NCI-H460 (cell line): ENCODE measurements at regions not wholly inside any gene's neighbourhood (a gene's known extent, or its start where the extent isn't known, plus 50 kb on each side); places are given as distances from the start of the nearest gene placed in this dataset.

Source experiments
- DNase-seq: peaks from one replicate; pipeline ENCODE4 v3.0.0-alpha.2; 2016; ENCODE audit warnings: low read depth; ENCODE audit errors: extremely low read depth

DNA sequence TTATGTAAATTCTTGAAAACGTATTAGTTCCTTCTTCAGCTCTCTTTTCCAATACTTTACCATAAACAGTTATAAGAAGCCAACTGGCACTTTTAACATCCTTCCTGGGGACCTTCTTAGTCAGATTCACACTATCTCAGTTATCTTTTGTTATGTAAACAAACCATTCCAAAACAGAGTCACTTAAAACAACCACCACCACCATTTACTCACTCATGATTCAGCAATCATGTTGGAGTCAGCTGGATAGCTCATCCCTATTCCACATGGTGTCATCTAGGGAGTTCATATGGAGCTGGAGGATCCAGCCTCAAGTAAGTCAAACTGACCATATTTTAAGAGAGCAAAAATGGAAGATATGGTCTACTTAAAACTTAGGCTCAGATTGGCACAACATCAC lies 240.3 kb upstream of the IRX3 start:
- no peak for DNase-seq

DNA sequence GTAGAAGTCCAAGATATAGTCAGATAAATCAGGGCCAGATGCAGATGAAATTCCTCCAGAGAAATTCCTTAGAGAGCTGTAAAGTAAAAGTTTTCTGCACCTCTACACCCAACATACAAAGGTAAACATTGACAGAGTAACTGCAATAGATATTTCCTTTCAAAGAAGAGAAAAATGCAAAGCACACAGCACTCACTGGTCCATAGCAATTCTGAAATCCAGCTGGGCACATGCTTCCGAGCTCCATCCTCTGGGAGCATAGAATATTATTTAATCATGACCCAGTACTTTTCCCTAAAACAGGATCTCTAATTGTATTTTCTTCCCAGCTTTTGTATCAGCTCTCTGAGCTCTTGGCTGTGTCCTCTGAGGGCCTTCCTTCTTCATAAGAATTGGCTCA lies 239.5 kb upstream of the IRX3 start:
- no peak for DNase-seq

DNA sequence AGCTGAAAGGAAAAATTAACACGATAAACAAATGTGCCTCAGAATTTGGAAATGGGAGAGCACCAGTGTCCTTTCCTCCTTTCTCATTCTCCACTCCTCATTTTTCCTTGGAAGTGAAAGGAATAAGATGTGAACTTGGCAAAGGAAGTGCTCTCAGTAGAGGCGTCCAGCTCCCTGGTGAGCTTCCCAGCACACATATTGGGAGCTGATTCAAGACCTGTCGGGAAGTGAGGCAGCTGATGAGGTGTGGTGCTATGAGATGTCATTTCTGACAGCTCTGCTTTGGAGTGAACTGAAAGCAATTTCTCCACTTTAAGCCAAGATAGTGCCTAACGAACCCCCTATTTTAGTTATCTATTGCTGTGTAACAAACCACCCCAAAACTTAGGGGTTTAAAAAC lies 238.5 kb upstream of the IRX3 start:
- DNase-seq: no peak

DNA sequence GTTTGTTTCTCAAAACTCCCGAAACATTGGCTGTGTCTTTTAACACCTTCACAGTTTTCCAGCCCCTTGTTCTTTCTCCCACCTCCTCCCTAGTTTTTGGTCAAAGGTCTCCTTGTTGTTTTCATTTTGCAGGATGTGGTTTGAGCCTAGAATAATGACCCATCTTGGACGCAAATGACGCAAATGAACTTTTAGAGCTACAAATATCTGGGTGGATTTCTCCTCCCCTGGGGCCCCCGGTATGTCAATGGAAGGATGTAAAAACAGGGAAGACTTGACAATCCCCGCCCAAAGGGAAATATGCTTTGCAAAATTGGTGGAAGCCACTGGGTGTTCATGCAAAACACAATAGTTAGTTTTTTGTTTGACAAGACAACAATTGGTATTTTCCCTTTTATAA lies 236.0 kb upstream of the IRX3 start:
- no peak for DNase-seq

DNA sequence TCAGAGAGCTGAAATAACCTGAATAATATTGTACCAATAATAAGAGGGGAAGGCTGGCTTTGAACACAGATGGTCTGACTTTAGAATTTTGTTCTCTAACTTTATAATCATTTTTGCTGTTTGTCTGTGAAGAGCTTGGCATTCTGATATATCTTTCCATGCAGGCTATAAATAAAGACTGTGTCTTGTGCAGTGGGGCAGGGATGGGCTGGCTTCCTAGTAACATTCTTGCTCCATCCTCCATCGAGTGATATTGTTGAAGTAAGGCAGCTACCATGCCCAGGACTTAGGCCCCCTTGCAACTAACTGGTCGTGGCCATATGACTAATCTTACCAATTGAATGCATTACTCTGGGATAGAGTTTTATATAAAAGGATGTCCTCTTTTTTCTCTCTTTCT lies 234.7 kb upstream of the IRX3 start:
- no peak for DNase-seq

DNA sequence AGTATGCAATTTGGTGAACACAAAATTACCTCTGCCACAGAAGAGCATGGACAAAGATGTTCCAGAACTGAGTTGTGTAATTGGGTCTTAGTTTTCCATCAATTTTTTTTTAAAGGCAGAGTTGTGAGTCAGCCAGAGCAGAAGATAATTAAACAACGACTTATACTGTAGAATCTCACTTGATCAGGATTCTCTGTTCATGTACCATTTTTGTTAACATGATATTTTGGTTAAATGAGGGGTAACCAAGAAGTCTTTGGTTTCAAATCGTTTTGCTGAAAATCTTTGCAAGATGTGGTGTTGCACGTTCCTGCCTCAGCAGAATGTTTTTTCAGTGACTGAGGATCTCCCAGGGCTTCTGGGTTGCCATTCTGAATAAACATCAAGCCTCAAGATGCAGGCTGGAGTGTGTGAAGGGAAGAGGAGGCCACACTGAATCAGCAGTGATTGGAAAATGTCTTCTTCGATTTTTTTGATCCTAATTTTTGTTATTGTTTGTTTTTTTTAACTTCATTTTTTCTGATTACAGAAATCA lies 232.6 kb upstream of the IRX3 start:
- DNase-seq: no peak

DNA sequence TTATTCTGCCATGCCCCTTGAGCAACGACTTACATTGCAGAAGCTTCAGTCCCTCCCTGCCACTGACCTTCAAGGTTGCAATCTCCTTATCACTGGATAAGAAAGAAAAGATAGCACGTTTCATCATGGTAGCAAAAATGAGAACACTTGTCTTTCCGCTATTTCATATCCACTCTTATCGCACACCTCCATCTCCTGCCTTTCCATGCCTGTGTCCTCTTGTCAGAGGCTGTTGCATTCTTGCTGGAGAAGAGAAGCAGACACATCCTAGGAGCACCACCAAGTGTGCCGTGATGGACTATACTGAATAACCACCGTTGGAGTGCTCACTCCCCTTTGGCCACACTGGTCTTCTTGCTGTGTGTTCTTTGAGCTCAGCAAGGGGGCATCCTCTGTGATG lies 230.6 kb upstream of the IRX3 start:
- no peak for DNase-seq

DNA sequence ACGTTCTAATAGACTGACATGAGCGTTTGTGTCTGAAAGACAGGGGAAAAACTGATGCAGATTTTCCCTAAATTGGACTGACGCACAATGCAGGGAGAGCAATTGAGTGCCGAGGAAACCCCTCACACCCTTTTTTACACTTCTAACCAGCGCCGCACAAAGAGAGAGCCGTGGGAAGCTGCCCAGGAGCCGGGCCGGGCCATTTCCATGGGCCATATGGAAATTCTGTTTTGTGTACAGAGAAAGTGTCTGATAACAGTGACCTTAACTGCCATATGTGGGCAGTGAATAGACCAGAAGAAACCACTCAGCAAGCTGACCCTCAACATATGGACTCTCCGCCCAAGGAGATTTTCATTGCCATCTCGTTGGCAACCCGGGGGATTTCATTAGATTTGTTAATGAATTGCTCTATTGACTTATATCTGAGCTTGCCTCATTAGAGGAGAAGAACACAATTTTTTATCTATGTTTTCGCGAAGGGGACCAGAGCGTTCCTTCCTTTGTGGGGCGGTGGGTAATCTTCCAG lies 225.9 kb upstream of the IRX3 start:
- no peak for DNase-seq

DNA sequence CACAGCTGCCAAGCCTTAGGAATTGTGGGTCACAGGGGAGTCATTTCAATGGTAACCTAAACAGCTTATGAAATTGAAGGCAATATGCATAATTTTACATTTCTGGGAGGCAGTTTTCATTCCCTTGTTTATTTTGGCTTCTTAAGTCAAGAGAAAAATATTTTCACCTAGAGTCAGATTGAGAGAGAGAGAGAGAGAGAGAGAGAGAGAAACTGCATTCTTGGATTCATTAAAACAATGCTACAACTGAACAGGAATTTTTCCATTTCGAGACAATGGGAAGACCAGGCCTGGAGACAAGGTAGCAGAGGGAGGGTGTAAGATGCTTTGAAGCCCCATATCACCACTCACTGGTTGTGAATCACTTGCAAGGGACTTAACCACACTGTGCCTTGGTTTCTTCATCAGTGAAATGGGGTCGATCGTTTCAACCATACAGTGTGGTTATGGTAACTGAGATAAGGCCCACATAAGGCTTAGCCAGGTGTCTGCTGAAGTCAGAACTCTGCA lies 224.7 kb upstream of the IRX3 start:
- no peak for DNase-seq

DNA sequence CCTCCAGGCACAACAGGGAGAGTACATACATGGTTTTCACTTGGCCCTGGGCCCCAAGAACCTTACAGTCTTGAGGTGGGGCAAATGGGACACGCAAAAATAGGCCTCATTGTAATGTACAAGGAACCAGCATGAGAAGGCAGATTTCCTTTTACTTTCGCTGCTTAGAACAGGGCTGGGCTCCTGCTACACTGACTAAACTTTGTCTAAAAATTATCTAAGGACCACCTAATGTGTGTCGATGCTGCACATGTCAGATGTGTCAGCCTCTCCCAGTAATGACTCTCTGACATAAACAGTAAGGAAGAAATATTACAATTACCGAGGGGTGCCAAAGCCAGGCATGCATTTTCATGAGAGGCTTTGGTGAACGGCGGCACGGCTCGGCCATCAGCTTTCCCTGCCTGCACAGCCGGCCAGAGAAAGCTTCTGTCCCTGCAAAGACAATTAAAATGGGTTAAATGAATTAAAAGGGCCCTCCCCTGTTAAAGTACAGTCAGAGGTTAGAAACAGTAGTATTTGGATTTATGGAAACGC lies 224.2 kb upstream of the IRX3 start:
- no peak for DNase-seq

DNA sequence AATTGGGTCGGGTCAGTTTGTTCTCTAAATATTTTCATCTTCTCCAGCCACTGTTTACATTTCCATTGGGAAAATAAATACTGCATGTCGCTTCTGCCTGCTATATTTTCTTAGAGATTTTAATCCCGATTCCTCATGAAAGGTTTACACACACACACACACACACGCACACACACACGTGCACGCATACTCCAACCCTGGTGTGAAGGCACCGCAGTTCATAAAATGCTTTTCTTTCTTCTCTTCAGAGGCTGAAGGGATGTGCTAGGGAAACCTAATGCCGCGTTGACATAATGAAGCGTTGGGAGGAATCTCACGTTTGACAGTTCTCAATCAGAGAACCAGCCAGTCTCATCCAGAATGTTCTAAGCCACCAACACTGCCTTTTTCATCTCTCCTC lies 222.9 kb upstream of the IRX3 start:
- DNase-seq: no peak

DNA sequence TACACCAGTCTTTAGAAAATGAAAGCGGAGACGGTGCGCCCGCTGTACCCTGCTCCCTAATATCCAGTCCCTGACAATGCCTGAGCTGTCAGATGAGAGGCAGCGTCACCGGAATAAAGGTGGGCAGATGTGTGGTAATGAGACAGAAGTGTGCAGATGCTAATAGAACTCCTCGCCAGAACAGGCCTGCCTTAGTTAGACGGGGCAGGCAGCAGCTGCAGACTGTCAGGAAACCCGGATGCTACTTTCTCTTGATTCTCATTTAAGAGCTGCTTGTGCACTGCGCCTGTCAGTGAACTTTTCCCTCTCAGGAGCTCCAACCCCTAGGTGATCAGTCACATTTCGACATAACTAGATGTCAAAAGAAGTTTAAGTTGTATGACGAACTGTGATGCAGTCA lies 221.8 kb upstream of the IRX3 start:
- no peak for DNase-seq

DNA sequence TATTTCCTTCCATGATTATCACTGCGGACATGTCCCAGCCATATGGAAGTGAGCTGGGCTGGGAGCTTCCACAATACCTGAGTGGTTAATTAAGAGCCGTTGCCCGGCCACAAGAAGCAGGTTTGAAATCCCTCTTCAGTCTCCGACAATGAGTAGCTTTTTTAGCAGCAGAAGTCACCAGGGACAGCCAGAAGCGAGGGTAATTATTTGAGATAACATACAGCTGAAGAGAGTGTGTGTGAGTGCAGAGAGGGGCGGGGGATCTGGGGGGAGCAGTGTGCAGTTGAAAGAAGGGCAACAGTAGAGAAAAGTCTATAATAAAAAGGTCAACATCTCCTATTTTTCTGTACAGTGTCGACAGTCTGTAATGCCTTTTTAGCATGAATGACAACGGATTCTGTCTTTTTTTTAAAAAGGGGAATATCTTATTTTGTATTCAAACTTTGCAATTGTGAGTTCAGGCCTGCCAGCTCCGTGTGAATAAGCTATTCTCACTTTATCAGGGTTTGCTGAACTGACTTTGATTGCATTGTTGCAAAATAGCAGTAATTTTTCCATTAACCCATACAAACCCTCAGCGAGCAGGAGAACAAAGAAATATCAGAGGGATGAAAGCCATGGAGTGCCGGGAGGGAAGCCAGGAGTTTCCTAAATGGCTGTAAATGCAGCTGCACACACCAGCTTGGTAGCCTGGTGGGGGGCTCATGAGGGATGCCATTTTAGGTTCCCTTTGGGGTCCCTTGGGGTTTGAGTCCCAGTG lies 220.3 kb upstream of the IRX3 start:
- no peak for DNase-seq

DNA sequence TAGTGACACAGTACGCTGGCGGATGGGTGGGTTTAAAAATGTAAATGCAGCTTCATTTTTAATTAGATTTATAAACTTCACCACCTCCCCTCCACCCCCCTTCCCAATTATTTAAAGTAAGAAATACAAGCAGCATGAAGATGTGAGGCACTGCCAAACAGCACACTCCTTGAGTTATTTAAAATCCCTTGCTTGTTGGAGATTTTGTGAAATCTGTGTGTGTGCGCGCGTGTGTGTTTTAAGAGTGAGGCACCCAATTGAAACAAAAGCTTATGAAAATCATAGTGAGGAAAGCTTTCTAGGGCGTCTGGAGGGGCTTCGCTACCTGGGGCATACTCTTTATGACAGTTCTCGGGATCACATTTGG lies 219.6 kb upstream of the IRX3 start:
- no peak for DNase-seq

DNA sequence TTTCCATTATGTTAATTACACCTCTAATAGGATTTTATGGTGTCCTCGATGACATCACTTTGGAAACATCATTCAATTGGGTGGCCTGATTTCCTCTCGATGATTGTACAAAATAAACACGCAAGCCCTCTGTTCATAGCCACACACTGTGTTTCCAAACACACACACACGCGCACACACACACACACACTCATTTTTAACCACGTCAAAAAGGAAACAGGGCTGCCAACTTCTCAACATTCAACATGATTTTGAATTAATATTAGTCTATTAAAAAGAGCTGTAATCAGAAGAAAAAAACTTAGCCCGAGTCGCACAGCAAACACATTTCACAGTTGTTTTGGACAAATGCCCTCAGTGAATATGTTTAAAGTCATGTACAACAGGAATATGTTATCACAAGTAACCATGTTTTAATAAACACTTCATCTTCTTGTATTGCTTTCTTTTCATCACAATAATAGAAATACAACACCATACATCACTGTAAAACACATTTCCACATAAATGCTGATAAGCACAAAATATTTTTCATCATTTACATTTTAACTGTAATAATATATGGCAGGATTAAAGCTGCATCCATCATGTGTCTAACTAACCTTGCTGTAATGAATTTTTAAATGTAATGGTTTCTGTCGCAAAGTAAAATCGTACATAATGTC lies 219.1 kb upstream of the IRX3 start:
- DNase-seq: no peak

DNA sequence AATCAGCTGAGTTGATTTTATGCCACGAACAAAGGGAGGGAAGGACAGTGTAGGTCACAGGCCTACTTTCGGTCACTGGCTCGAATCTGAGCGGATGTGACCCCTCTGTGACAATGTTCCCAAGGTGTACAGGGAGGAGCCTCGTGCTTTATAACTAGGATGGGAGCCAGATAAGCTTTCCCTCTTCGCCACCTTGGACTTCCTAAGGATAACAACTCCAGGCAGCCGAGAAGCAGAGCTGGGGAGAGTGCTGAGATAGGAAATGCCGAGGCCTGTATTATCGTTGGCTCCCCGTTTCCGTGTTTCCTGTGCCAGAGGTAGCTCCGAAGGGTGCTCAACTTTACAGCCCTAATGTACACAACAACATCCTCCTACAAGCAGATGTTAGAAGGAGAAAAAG lies 217.8 kb upstream of the IRX3 start:
- DNase-seq: no peak

DNA sequence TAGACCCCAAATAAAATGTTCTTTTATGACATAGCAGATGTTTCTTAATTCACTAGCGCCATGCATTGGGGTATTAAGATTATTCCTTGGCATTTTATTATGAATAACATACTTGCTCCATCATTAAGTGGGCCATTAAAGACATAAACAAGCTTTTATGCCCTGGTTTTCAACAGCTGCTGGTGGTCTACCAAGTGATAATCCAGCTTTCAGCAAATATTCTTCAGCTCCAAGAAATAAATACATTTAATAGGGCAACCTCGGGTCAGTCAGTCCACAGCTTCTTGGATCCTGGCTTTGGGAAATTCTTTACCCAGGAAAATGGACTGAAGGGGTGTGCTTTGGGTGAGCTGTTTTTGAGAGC lies 217.3 kb upstream of the IRX3 start:
- DNase-seq: no peak

DNA sequence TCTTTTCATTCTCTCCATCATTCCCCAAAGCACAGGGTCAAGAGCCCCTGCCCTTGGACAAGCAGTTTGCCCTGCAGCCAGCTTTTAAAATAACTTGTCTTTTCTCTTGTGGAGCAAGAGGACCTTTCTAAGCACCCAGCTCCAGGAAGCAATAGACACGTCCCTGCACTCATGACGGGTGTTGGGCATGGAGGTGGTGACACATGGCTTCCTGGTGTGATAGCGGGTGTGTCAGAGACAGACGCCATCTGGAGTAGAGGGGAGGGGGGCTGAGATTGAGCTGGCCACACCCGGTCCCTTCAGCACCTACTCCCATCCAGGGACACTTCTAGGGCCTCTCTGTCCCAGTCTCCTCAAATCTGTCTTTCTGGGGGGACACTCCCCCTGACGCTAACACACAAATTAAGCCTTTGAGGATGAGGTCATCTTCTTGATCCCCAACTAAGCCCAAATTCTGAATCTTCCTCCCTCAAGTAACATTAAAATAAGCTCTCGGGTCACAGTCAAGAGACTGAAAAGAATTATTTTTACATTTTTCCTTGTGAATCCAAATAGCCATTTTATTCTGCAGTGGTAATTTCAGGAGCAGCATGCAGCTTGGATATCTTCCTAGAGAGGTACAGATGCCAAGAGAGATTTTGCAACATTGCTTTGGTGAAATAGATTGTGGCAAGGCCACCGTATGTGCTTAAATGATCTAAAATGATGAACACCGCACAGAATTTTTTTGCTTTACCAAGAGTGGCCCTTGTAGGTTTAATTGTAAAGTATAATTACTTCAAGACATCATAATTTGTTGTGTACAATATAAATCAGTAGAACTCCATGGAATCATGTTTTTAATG lies 216.6 kb upstream of the IRX3 start:
- DNase-seq: no peak

DNA sequence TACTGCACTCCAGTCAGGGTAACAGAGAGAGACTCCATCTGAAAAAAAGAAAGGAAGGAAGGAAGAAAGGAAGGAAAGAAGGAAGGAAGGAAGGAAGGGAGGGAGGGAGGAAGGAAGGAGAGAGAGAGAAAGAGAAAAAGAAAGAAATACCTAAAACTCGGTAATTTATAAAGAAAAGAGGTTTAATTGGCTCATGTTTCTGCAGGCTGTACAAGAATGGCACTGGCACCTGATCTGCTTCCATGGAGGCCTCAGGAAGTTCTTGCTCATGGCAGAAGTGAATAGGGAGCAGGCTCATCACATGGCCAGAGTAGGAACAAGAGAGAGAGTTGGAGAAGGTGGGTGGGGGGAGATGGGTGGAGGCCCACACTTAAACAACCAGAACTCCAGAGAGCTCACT lies 215.2 kb upstream of the IRX3 start:
- no peak for DNase-seq

DNA sequence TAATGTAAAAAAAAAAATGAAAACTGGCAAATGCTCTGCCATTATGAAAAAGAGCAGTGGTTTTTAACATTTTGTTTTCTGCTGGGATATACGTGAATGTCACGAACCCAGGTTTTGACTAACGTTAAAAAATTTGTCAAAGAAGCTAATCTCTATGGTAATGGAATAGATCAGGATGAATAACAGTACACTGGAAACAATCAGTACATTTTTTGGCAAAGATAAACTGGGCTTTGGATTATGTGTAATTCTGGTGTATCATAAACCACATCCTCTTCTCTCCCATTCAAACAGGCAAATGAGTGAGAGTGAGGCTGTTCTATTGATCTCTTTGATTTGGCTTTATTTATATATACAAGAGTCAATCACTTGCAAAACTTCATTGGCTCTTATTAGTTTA lies 207.0 kb upstream of the IRX3 start:
- no peak for DNase-seq

DNA sequence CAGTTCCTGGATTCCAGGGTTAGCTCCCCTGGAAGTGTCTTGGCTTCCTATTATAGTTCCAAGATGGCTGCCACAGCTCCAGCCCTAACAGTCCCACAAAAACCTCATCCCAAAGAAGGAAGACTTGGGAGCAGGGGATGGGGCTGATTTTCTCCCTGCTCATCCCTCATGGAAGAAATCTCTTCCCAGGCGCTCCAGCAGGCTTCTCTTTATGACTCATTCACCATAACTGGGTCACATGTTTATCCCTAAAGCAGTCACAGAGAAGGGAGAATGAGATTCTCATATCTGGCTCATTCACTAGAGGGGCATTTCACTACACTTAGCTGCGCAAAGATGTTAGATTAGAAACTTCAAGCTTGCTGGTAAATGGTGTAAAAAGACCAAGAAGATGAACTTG lies 206.5 kb upstream of the IRX3 start:
- no peak for DNase-seq
